H9 (cell line): ENCODE measurements at regions not wholly inside any gene's neighbourhood (a gene's known extent, or its start where the extent isn't known, plus 50 kb on each side); places are given as distances from the start of the nearest gene placed in this dataset.

ENCODE experiments used
- DNase-seq: peaks from one replicate; pipeline ENCODE4 v3.0.0-alpha.2; 2017
- H2AFZ ChIP-seq: one replicate; pipeline ENCODE4 v1.6.1; 2013; ENCODE audit warnings: mild to moderate bottlenecking, low read length, control low read depth, moderate library complexity
- H2AK5ac ChIP-seq: 2 replicates; pipeline ENCODE4 v1.6.1; 2013; ENCODE audit warnings: low read length, control low read depth, mixed read lengths; ENCODE audit not compliant: insufficient read length
- H2BK120ac ChIP-seq: one replicate; pipeline ENCODE4 v1.6.1; 2013; ENCODE audit warnings: low read depth, mild to moderate bottlenecking, low read length, control low read depth, inconsistent platforms; ENCODE audit not compliant: poor library complexity, severe bottlenecking
- H2BK12ac ChIP-seq: 2 replicates; pipeline ENCODE4 v1.6.1; 2013; ENCODE audit warnings: low read length, control low read depth, mixed read lengths, low read depth; ENCODE audit not compliant: insufficient read length
- H2BK15ac ChIP-seq: 2 replicates; pipeline ENCODE4 v1.6.1; 2013; ENCODE audit warnings: low read depth, low read length, control low read depth
- H2BK20ac ChIP-seq: one replicate; pipeline ENCODE4 v1.6.1; 2013; ENCODE audit warnings: low read depth, mild to moderate bottlenecking, low read length, control low read depth, inconsistent platforms; ENCODE audit not compliant: poor library complexity, severe bottlenecking
- H2BK5ac ChIP-seq: 2 replicates; pipeline ENCODE4 v1.6.1; 2013; ENCODE audit warnings: low read length, control low read depth, mixed read lengths; ENCODE audit not compliant: insufficient read length
- H3K14ac ChIP-seq: 2 replicates; pipeline ENCODE4 v1.6.1; 2013; ENCODE audit warnings: low read length, control low read depth; ENCODE audit not compliant: insufficient read depth
- H3K18ac ChIP-seq: 2 replicates; pipeline ENCODE4 v1.6.1; 2013; ENCODE audit warnings: low read depth, mild to moderate bottlenecking, mixed read lengths, low read length, control low read depth; ENCODE audit not compliant: insufficient read length
- H3K23ac ChIP-seq: 2 replicates; pipeline ENCODE4 v1.6.1; 2013; ENCODE audit warnings: low read length, control low read depth, mixed read lengths, low read depth; ENCODE audit not compliant: insufficient read length
- H3K23me2 ChIP-seq: 2 replicates; pipeline ENCODE4 v1.6.1; 2013; ENCODE audit warnings: low read depth, mild to moderate bottlenecking, mixed read lengths, low read length, control low read depth; ENCODE audit not compliant: insufficient read length, poor library complexity, severe bottlenecking
- H3K27ac ChIP-seq: 2 replicates; pipeline ENCODE4 v1.5.1; 2013; ENCODE audit warnings: low read length, control low read depth, mixed read lengths, low read depth; ENCODE audit not compliant: insufficient read length
- H3K27me3 ChIP-seq: 2 replicates; pipeline ENCODE4 v1.6.1; 2013; ENCODE audit warnings: low read length, control low read depth, inconsistent platforms; ENCODE audit not compliant: insufficient read depth
- H3K4ac ChIP-seq: 2 replicates; pipeline ENCODE4 v1.6.1; 2013; ENCODE audit warnings: low read depth, mild to moderate bottlenecking, control low read depth, inconsistent platforms, low read length, moderate library complexity
- H3K4me1 ChIP-seq: 2 replicates; pipeline ENCODE4 v1.6.1; 2013; ENCODE audit warnings: low read length, control low read depth, inconsistent platforms; ENCODE audit not compliant: insufficient read depth
- H3K4me2 ChIP-seq: 2 replicates; pipeline ENCODE4 v1.6.1; 2013; ENCODE audit warnings: low read length, control low read depth, mixed read lengths; ENCODE audit not compliant: insufficient read length, insufficient read depth
- H3K56ac ChIP-seq: 2 replicates; pipeline ENCODE4 v1.6.1; 2013; ENCODE audit warnings: low read depth, mild to moderate bottlenecking, mixed read lengths, low read length, control low read depth; ENCODE audit not compliant: insufficient read length
- H3K79me1 ChIP-seq: 2 replicates; pipeline ENCODE4 v1.6.1; 2013; ENCODE audit warnings: low read depth, mild to moderate bottlenecking, moderate library complexity, low read length, control low read depth, inconsistent platforms; ENCODE audit not compliant: insufficient read depth, poor library complexity, severe bottlenecking
- H3K79me2 ChIP-seq: 2 replicates; pipeline ENCODE4 v1.6.1; 2013; ENCODE audit warnings: low read length, control low read depth, inconsistent platforms; ENCODE audit not compliant: insufficient read depth
- H3K9ac ChIP-seq: 2 replicates; pipeline ENCODE4 v1.6.1; 2013; ENCODE audit warnings: low read length, control low read depth, mixed read lengths; ENCODE audit not compliant: insufficient read length; ENCODE audit errors: extremely low read depth
- H3K9me3 ChIP-seq: one replicate; pipeline ENCODE4 v1.6.1; 2013; ENCODE audit warnings: low read depth, low read length, inconsistent platforms; ENCODE audit not compliant: control insufficient read depth
- H3T11ph ChIP-seq: one replicate; pipeline ENCODE4 v1.6.1; 2013; ENCODE audit warnings: mild to moderate bottlenecking, low read length, control low read depth, inconsistent platforms
- H4K20me1 ChIP-seq: one replicate; pipeline ENCODE4 v1.6.1; 2013; ENCODE audit not compliant: control insufficient read depth, insufficient read length, insufficient read depth
- H4K5ac ChIP-seq: 2 replicates; pipeline ENCODE4 v1.6.1; 2013; ENCODE audit warnings: low read depth, mild to moderate bottlenecking, mixed read lengths, low read length, control low read depth; ENCODE audit not compliant: insufficient read length
- H4K8ac ChIP-seq: replicated peaks from 2 replicates; pipeline ENCODE4 v1.6.1; 2013; ENCODE audit warnings: low read length, control low read depth, mixed read lengths, low read depth; ENCODE audit not compliant: insufficient read length
- H4K91ac ChIP-seq: 2 replicates; pipeline ENCODE4 v1.6.1; 2013; ENCODE audit warnings: low read depth, mild to moderate bottlenecking, moderate library complexity, mixed read lengths, low read length, control low read depth; ENCODE audit not compliant: insufficient read length
- H3K27ac Mint-ChIP-seq, 3 experiments: 2 replicates in 2 of 3; 3 replicates in 1 of 3; pipeline ENCODE4 v1.8.0; 2020 to 2021; ENCODE audit warnings: mixed read lengths in 3 of 3, mild to moderate bottlenecking in 1 of 3, moderate library complexity in 1 of 3
- H3K27me3 Mint-ChIP-seq: 2 replicates; pipeline ENCODE4 v1.8.0; 2021; ENCODE audit warnings: low read depth, mild to moderate bottlenecking, moderate library complexity, mixed read lengths
- H3K36me3 Mint-ChIP-seq, 3 experiments: 2 replicates in 2 of 3; 3 replicates in 1 of 3; pipeline ENCODE4 v1.8.0; 2020 to 2021; ENCODE audit warnings: low read depth in 3 of 3, mixed read lengths in 3 of 3; ENCODE audit not compliant: insufficient read depth in 1 of 3
- H3K4me1 Mint-ChIP-seq, 2 experiments: 2 replicates each; pipeline ENCODE4 v1.8.0; 2020; ENCODE audit warnings: mixed read lengths in 2 of 2
- H3K4me3 Mint-ChIP-seq, 2 experiments: 2 replicates in 1 of 2; 3 replicates in 1 of 2; pipeline ENCODE4 v1.8.0; 2020 to 2021; ENCODE audit warnings: mild to moderate bottlenecking in 2 of 2, mixed read lengths in 2 of 2, moderate library complexity in 1 of 2
- H3K9me3 Mint-ChIP-seq, 2 experiments: 2 replicates in 1 of 2; 3 replicates in 1 of 2; pipeline ENCODE4 v1.8.0; 2020; ENCODE audit warnings: mild to moderate bottlenecking in 2 of 2, mixed read lengths in 2 of 2, moderate library complexity in 1 of 2
- WGBS: extraction: QIAGEN DNeasy Blood & Tissue Kit; methylation state at CpG from one replicate; pipeline ENCODE4 v1.1.7; 2013; ENCODE audit warnings: missing lambda C conversion rate, low lambda C conversion rate, mixed read lengths; ENCODE audit not compliant: insufficient read length; ENCODE audit errors: extremely low coverage; 5-methylcytosine and 5-hydroxymethylcytosine counted together
- TF ChIP-seq, protein P1 (sequence below): fragments of 200-600 bp; sonication (generic); conservative IDR thresholded peaks from 3 replicates; pipeline ENCODE4 v1.8.0; 2021; ENCODE audit warnings: antibody characterized with exemption, mild to moderate bottlenecking

GRCh38 chr3:177842743-177843734 is 645.8 kb upstream of the TBL1XR1 start:
- no peak overlapping the region for H3K23ac ChIP-seq
- no peaks in the 10 kb centered on the region for H3K9me3 ChIP-seq
- no peak overlapping the region for H3K18ac ChIP-seq
- no peaks in the 10 kb centered on the region for H3K9me3 Mint-ChIP-seq
- H3K4ac ChIP-seq: no peak overlapping the region
- H3K4me3 Mint-ChIP-seq: no peak overlapping the region
- no peak overlapping the region for H2BK15ac ChIP-seq
- H2BK12ac ChIP-seq: no peak overlapping the region
- H4K91ac ChIP-seq: no peak overlapping the region
- H3K79me1 ChIP-seq: no peaks in the 10 kb centered on the region
- TF ChIP-seq, protein P1, sequence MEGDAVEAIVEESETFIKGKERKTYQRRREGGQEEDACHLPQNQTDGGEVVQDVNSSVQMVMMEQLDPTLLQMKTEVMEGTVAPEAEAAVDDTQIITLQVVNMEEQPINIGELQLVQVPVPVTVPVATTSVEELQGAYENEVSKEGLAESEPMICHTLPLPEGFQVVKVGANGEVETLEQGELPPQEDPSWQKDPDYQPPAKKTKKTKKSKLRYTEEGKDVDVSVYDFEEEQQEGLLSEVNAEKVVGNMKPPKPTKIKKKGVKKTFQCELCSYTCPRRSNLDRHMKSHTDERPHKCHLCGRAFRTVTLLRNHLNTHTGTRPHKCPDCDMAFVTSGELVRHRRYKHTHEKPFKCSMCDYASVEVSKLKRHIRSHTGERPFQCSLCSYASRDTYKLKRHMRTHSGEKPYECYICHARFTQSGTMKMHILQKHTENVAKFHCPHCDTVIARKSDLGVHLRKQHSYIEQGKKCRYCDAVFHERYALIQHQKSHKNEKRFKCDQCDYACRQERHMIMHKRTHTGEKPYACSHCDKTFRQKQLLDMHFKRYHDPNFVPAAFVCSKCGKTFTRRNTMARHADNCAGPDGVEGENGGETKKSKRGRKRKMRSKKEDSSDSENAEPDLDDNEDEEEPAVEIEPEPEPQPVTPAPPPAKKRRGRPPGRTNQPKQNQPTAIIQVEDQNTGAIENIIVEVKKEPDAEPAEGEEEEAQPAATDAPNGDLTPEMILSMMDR: no peak
- H3K27me3 ChIP-seq: no peaks in the 10 kb centered on the region
- H3K27me3 Mint-ChIP-seq: no peaks in the 10 kb centered on the region
- no peak overlapping the region for H3T11ph ChIP-seq
- no peak overlapping the region for H4K8ac ChIP-seq
- no peak overlapping the region for H3K56ac ChIP-seq
- no peak overlapping the region for H2BK20ac ChIP-seq
- H3K36me3 Mint-ChIP-seq: no peaks in the 10 kb centered on the region
- DNase-seq: no peak
- no peak overlapping the region for H2BK120ac ChIP-seq
- no peaks in the 10 kb centered on the region for H3K23me2 ChIP-seq
- no peak overlapping the region for H3K27ac Mint-ChIP-seq
- whole genome bisulfite sequencing: no CpG with 5 or more reads among the region's 8 CpGs
- no peak overlapping the region for H2AK5ac ChIP-seq
- no peak overlapping the region for H3K27ac ChIP-seq
- H2BK5ac ChIP-seq: no peak overlapping the region
- no peak overlapping the region for H2AFZ ChIP-seq
- H3K79me2 ChIP-seq: no peaks in the 10 kb centered on the region
- H4K20me1 ChIP-seq: no peaks in the 10 kb centered on the region
- H3K14ac ChIP-seq: no peak overlapping the region
- no peak overlapping the region for H4K5ac ChIP-seq
- no peak overlapping the region for H3K9ac ChIP-seq
- H3K4me1 Mint-ChIP-seq: peaks cover 4% of the 10 kb centered on the region in 2 experiments; a peak in 3 of 4 replicates
- H3K4me2 ChIP-seq: no peak overlapping the region
- H3K4me1 ChIP-seq: no peaks in the 10 kb centered on the region
